ENCODE measurements at regions not wholly inside any gene's neighbourhood (a gene's known extent, or its start where the extent isn't known, plus 50 kb on each side); places are given as distances from the start of the nearest gene placed in this dataset.
A peak's percentile ranks its signal among the peaks of the same experiment; 100 is the strongest.

DNA sequence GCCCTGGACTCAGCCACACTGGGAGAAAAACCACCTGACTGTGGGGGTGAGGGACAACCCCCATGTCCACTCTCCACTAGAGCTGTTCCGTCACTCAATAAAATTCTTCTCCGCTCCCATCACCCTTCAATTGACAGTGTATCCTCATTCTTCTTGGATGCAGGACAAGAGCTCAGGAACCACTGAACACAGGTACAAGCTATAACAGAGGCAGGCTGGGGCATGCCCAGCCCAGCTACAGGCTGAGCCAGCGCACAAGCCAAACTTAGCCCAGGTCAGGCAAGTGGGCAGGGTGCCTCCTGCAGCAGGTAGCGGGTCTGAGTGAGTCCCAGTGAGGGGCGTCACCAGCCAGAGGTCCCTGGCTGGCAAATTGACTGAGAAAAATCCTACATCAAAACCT lies 183.4 kb downstream of the HINT1 start:
- Histone ChIP-seq H3K4me2 (ENCODE audit: unreplicated experiment) (no peak overlapping the region), H3K27me3 (replicated peaks; ENCODE audit: insufficient read depth) (no peaks in the 10 kb centered on the region), H3K9me3 (ENCODE audit: low read depth) (no peaks in the 10 kb centered on the region), H3K79me2 (ENCODE audit: insufficient read depth) (no peaks in the 10 kb centered on the region), H3K4me3 (no peak overlapping the region), H3K27ac (no peak overlapping the region), H3F3A (ENCODE audit: insufficient read depth) (no peaks in the 10 kb centered on the region), H3K4me1 (ENCODE audit: insufficient read depth) (no peaks in the 10 kb centered on the region), H3K9ac (no peak overlapping the region), H3K36me3 (ENCODE audit: low read depth) (no peaks in the 10 kb centered on the region), H4K20me1 (ENCODE audit: insufficient read depth) (no peaks in the 10 kb centered on the region), H2AFZ (no peak overlapping the region), H3K9me2 (ENCODE audit: insufficient read depth) (no peaks in the 10 kb centered on the region)
- TF ChIP-seq EZH2 (IDR thresholded peaks at IDR 0.05; ENCODE audit: insufficient read depth, poor library complexity, severe bottlenecking) (no peak), EZH2phosphoT487 (IDR thresholded peaks at IDR 0.05; ENCODE audit: insufficient read depth, low read depth) (no peak)
- 30 to 41% methylated on average over 5 of the region's 5 CpGs for WGBS, 2 experiments (ENCODE audit: low coverage in 1 of 2, low lambda C conversion rate in 2 of 2, missing lambda C conversion rate in 2 of 2)
- DNase-seq = no peak
- in situ Hi-C loops (cut with MboI) = no loop called here

DNA sequence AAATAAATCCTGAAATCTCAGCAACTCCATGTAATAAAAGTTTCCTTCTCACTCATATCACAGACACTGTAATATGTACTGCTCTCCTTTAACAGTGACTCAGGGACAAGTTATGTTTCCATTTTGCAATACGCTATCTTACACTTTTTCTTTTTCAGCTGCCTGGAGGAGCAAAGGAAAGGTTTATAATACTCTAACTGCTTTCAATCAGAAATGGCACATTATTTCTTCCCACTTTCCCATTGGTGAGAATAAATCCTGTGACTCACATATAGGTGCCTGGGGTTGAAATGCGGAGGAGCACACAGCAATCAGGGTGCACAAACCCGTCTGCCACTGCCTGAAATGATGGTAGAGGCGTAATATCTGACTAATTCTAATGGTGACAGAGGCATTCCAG lies 186.6 kb downstream of the HINT1 start:
- Histone ChIP-seq H3K27ac (no peak overlapping the region), H3F3A (ENCODE audit: insufficient read depth) (no peaks in the 10 kb centered on the region), H3K9me2 (ENCODE audit: insufficient read depth) (no peaks in the 10 kb centered on the region), H4K20me1 (ENCODE audit: insufficient read depth) (no peaks in the 10 kb centered on the region), H3K36me3 (ENCODE audit: low read depth) (no peaks in the 10 kb centered on the region), H3K27me3 (replicated peaks; ENCODE audit: insufficient read depth) (no peaks in the 10 kb centered on the region), H3K4me3 (no peak overlapping the region), H3K4me2 (ENCODE audit: unreplicated experiment) (no peak overlapping the region), H3K9me3 (ENCODE audit: low read depth) (no peaks in the 10 kb centered on the region), H3K4me1 (ENCODE audit: insufficient read depth) (no peaks in the 10 kb centered on the region), H3K9ac (no peak overlapping the region), H3K79me2 (ENCODE audit: insufficient read depth) (no peaks in the 10 kb centered on the region), H2AFZ (no peak overlapping the region)
- in situ Hi-C loops (cut with MboI) = no loop called here
- TF ChIP-seq EZH2phosphoT487 (IDR thresholded peaks at IDR 0.05; ENCODE audit: insufficient read depth, low read depth) (no peak), EZH2 (IDR thresholded peaks at IDR 0.05; ENCODE audit: insufficient read depth, poor library complexity, severe bottlenecking) (no peak)
- DNase-seq = peak; percentile 20
- WGBS, 2 experiments (ENCODE audit: low coverage in 1 of 2, low lambda C conversion rate in 2 of 2, missing lambda C conversion rate in 2 of 2) = 34 to 39% methylated on average over 4 of the region's 4 CpGs

DNA sequence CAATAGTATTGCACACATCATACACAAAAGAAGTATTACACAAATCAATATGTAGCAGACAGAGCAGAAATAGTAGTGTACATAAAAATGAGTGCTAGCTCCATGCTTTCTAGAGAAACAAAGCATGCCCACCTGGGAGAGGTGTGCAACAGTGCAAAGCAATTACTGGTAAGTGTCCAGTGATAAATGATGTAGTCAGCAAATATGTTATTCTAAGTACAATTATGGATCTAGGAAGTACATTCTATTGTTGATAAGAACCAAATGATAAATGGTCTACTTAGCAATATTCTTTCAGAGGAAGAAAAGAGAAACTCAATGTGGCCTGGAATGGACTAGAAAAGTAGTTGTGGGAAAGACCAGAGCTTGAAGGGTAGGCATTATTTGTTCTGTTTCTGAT lies 188.6 kb downstream of the HINT1 start:
- H3K4me2 ChIP-seq (ENCODE audit: unreplicated experiment) = no peak overlapping the region
- H3F3A ChIP-seq (ENCODE audit: insufficient read depth) = no peaks in the 10 kb centered on the region
- in situ Hi-C loops (cut with MboI) = no loop called here
- no peaks in the 10 kb centered on the region for H3K9me3 ChIP-seq (ENCODE audit: low read depth)
- H4K20me1 ChIP-seq (ENCODE audit: insufficient read depth) = no peaks in the 10 kb centered on the region
- no peaks in the 10 kb centered on the region for H3K4me1 ChIP-seq (ENCODE audit: insufficient read depth)
- no peak overlapping the region for H3K9ac ChIP-seq
- DNase-seq = no peak
- TF ChIP-seq EZH2phosphoT487 (IDR thresholded peaks at IDR 0.05; ENCODE audit: insufficient read depth, low read depth) (no peak), EZH2 (IDR thresholded peaks at IDR 0.05; ENCODE audit: insufficient read depth, poor library complexity, severe bottlenecking) (no peak)
- H2AFZ ChIP-seq = no peak overlapping the region
- H3K4me3 ChIP-seq = no peak overlapping the region
- H3K27ac ChIP-seq = no peak overlapping the region
- no peaks in the 10 kb centered on the region for H3K36me3 ChIP-seq (ENCODE audit: low read depth)
- no peaks in the 10 kb centered on the region for H3K79me2 ChIP-seq (ENCODE audit: insufficient read depth)
- no peaks in the 10 kb centered on the region for H3K9me2 ChIP-seq (ENCODE audit: insufficient read depth)
- H3K27me3 ChIP-seq (replicated peaks; ENCODE audit: insufficient read depth) = no peaks in the 10 kb centered on the region

DNA sequence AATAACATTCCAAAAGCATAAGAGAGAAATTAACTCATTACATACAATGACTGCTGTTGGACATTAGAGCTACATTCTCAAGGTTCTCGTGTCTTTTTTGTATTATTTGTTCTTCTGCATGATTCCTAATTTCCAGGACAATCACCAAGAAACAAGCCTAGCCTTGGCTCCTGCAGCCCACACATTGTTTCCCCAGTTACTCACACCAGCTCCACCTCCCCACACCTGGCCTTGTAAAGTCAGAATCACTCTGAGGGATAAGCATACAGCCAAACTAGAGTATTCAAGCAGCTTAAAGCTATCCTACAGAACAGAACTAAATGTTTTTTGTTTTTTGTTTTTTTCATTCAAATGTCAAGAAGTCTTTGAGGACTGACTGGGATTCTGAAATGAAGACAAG lies 189.2 kb downstream of the HINT1 start:
- no peaks in the 10 kb centered on the region for H3K27me3 ChIP-seq (replicated peaks; ENCODE audit: insufficient read depth)
- no peak overlapping the region for H2AFZ ChIP-seq
- H3K36me3 ChIP-seq (ENCODE audit: low read depth) = no peaks in the 10 kb centered on the region
- no peaks in the 10 kb centered on the region for H3K9me3 ChIP-seq (ENCODE audit: low read depth)
- H3K9ac ChIP-seq = no peak overlapping the region
- no peak overlapping the region for H3K27ac ChIP-seq
- 0 to 3% methylated on average over 1 of the region's 1 CpG for WGBS, 2 experiments (ENCODE audit: low coverage in 1 of 2, low lambda C conversion rate in 2 of 2, missing lambda C conversion rate in 2 of 2)
- H3K4me3 ChIP-seq = no peak overlapping the region
- DNase-seq = no peak
- no peaks in the 10 kb centered on the region for H3K9me2 ChIP-seq (ENCODE audit: insufficient read depth)
- H3K4me2 ChIP-seq (ENCODE audit: unreplicated experiment) = no peak overlapping the region
- in situ Hi-C loops (cut with MboI) = no loop called here
- no peak for TF ChIP-seq EZH2 (IDR thresholded peaks at IDR 0.05; ENCODE audit: insufficient read depth, poor library complexity, severe bottlenecking)
- no peak for TF ChIP-seq EZH2phosphoT487 (IDR thresholded peaks at IDR 0.05; ENCODE audit: insufficient read depth, low read depth)
- no peaks in the 10 kb centered on the region for H4K20me1 ChIP-seq (ENCODE audit: insufficient read depth)
- no peaks in the 10 kb centered on the region for H3F3A ChIP-seq (ENCODE audit: insufficient read depth)
- H3K4me1 ChIP-seq (ENCODE audit: insufficient read depth) = no peaks in the 10 kb centered on the region
- no peaks in the 10 kb centered on the region for H3K79me2 ChIP-seq (ENCODE audit: insufficient read depth)

DNA sequence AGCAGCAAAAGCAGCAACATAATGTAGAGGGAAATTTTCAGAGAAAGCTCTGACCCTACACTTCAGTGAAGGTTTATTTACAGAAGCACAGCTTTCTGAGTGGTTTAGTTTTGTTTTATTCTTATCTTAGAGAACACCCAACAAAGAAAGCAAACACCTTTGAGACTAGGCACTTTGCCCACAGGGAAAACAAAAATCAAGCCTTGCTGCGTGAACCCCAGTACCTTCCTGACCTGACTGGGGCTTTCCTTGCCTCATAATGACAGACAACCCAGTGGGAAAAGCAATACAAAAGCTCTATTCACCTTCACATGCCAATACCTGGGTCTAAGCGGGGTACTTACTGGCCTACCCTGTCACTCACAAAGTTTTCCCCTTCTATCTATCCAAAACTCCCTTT lies 189.8 kb downstream of the HINT1 start:
- Histone ChIP-seq H3K27me3 (replicated peaks; ENCODE audit: insufficient read depth) (no peaks in the 10 kb centered on the region), H2AFZ (no peak overlapping the region), H3K36me3 (ENCODE audit: low read depth) (no peaks in the 10 kb centered on the region), H3K9me3 (ENCODE audit: low read depth) (no peaks in the 10 kb centered on the region), H3K9me2 (ENCODE audit: insufficient read depth) (no peaks in the 10 kb centered on the region), H3K27ac (no peak overlapping the region), H3K4me3 (no peak overlapping the region), H3K4me2 (ENCODE audit: unreplicated experiment) (no peak overlapping the region), H3K9ac (no peak overlapping the region), H4K20me1 (ENCODE audit: insufficient read depth) (no peaks in the 10 kb centered on the region), H3F3A (ENCODE audit: insufficient read depth) (no peaks in the 10 kb centered on the region), H3K79me2 (ENCODE audit: insufficient read depth) (no peaks in the 10 kb centered on the region), H3K4me1 (ENCODE audit: insufficient read depth) (no peaks in the 10 kb centered on the region)
- no peak for DNase-seq
- WGBS, 2 experiments (ENCODE audit: low coverage in 1 of 2, low lambda C conversion rate in 2 of 2, missing lambda C conversion rate in 2 of 2) = 8 to 17% methylated on average over 2 of the region's 2 CpGs
- no peak for TF ChIP-seq EZH2 (IDR thresholded peaks at IDR 0.05; ENCODE audit: insufficient read depth, poor library complexity, severe bottlenecking)
- no peak for TF ChIP-seq EZH2phosphoT487 (IDR thresholded peaks at IDR 0.05; ENCODE audit: insufficient read depth, low read depth)
- in situ Hi-C loops (cut with MboI) = no loop called here

Data from GM23248 (cell line).